ENCODE measurements at regions not wholly inside any gene's neighbourhood (a gene's known extent, or its start where the extent isn't known, plus 50 kb on each side); places are given as distances from the start of the nearest gene placed in this dataset.

DNA sequence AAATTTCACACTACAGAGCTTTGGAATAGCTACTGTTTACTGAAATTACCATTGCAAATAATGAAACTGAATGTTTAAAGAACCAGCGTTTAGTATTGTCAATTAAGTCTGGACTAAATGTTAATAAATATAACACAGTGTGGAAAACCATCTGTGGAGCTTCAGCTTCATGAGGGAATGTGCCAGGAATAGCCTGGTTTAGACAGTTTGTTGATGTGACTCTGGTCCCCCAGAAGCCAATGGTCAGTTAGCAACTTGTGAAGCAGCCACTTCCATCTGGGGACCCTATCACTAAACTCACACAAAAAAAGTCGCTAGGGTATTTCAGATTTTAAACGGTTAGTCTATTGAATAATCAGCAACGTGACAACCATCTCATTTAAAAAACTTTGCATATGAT, 207.8 kb downstream of the RAMP3 start:
- H3K4me3 ChIP-seq (ENCODE audit: low read depth, low read length) = no peak overlapping the region
- TF ChIP-seq, protein P1, sequence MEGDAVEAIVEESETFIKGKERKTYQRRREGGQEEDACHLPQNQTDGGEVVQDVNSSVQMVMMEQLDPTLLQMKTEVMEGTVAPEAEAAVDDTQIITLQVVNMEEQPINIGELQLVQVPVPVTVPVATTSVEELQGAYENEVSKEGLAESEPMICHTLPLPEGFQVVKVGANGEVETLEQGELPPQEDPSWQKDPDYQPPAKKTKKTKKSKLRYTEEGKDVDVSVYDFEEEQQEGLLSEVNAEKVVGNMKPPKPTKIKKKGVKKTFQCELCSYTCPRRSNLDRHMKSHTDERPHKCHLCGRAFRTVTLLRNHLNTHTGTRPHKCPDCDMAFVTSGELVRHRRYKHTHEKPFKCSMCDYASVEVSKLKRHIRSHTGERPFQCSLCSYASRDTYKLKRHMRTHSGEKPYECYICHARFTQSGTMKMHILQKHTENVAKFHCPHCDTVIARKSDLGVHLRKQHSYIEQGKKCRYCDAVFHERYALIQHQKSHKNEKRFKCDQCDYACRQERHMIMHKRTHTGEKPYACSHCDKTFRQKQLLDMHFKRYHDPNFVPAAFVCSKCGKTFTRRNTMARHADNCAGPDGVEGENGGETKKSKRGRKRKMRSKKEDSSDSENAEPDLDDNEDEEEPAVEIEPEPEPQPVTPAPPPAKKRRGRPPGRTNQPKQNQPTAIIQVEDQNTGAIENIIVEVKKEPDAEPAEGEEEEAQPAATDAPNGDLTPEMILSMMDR (conservative IDR thresholded peaks at IDR 0.05; ENCODE audit: low read depth, low read length) = no peak
- DNase-seq (ENCODE audit: low read depth) = no peak

DNA sequence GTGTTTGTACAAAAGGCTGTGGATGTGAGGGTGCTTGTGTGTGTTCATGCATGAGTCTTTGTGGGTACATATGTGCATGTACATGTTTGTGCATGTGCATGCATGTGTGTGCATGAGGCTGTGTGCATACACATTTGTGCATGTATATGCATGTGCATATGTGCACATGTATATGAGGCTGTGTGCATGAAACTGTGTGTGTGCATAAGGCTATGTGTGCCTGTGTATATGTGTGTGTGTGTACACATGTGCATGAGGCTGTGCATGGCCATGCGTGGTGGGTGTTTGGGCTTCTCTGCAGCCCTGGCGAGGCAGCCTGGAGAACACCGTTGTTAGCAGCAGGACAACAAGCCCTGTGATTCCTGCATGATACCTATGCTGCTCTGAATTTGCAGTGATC, 207.7 kb upstream of the ADCY1 start:
- TF ChIP-seq, protein P1 (conservative IDR thresholded peaks at IDR 0.05; ENCODE audit: low read depth, low read length) = no peak
- no peak overlapping the region for H3K4me3 ChIP-seq (ENCODE audit: low read depth, low read length)
- no peak for DNase-seq (ENCODE audit: low read depth)

DNA sequence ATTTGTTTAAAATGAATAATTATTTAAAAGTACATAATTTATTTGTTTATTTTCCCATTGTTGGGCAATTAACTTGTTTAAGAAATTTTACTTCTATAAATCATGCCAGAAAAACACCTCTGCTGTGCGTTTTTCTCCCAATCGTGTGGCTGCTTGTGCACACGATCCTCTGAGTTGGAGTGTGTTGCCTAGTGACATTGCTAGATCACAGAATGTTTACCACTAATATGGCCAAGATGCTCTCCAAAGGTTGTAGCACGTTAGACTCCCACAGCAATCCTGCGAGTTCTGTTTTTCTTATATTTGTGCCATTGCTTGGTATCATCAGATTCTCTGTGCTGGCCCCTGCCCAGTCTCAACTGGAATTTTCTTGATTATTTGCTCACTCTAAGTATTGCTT, 207.1 kb upstream of the ADCY1 start:
- TF ChIP-seq, protein P1 (conservative IDR thresholded peaks at IDR 0.05; ENCODE audit: low read depth, low read length) = no peak
- DNase-seq (ENCODE audit: low read depth) = no peak
- no peak overlapping the region for H3K4me3 ChIP-seq (ENCODE audit: low read depth, low read length)

DNA sequence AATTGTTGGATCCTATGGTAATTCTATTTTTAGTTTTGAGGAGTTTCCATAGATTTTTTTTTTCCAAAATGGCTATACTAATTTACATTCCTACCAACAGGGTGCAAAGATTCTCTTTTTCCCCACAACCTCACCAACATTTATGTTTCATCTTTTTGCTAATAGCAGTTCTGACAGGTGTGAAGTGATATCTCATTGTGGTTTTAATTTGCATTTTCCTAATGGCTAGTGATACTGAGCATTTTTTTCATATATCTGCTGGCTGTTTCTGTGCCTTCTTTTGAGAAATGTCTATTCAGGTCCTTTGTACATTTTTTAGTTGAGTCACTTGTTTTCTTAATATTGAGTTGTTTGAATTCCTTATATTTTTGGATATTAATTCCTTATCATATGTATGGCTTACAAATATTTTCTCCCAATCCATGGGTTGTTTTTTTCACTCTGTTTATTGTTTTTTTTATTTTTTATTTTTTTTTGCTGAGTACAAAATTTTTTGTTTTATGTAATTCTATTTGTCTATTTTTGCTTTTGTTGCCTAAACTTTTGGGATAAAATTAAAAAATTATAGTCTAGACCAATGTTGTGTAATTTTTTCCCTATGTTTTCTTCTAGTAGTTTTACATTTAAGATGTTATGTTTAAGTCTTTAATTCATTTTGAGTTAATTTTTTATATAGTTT, 205.9 kb upstream of the ADCY1 start:
- TF ChIP-seq, protein P1 (conservative IDR thresholded peaks at IDR 0.05; ENCODE audit: low read depth, low read length) = no peak
- no peak overlapping the region for H3K4me3 ChIP-seq (ENCODE audit: low read depth, low read length)
- no peak for DNase-seq (ENCODE audit: low read depth)

DNA sequence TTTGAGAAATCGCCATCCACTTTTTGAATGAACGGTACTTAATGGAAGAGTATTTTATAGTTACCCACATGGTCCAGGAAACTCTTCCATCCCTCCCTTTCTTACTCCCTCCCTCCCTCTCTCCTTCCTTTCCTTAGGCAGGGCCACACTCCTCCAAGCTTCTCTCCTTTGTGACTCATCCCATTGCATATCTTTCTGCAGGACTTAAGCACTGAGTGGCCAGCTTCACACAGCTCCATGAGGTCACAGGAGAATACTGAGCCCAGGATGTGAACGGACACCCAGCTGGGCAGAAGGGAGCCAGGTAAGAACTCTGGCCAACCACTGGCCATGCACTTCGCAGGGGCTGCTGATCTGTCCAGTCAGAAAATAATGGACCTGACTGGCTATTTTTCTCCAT, 189.7 kb upstream of the ADCY1 start:
- DNase-seq (ENCODE audit: low read depth) = no peak
- TF ChIP-seq, protein P1 (conservative IDR thresholded peaks at IDR 0.05; ENCODE audit: low read depth, low read length) = no peak
- no peak overlapping the region for H3K4me3 ChIP-seq (ENCODE audit: low read depth, low read length)

DNA sequence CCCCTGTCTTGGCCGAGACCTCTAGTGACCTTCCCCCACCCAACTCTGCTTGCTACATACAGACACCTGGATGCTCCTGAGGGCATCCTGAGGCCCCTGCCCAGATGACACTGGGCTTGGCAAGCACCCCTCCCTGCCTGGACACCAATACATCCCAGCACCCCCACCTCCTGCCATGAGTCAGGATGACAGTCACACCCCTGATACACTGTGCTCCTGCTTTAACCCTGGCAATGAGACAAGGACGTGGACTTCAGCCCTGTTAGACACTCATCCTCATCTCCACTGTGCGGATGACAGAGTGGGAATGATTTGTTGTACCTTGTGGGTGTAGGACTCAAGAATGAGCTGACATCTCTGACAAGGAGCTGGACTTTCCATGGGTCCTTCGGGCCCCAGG, 186.3 kb upstream of the ADCY1 start:
- TF ChIP-seq, protein P1 (conservative IDR thresholded peaks at IDR 0.05; ENCODE audit: low read depth, low read length) = no peak
- no peak overlapping the region for H3K4me3 ChIP-seq (ENCODE audit: low read depth, low read length)
- no peak for DNase-seq (ENCODE audit: low read depth)
